ENCODE measurements at regions not wholly inside any gene's neighbourhood (a gene's known extent, or its start where the extent isn't known, plus 50 kb on each side); places are given as distances from the start of the nearest gene placed in this dataset.
"Not testable (repeated sequence)": the region's sequence is repeated elsewhere in the genome, so short reads cannot be mapped to it uniquely, and the experiment has no call there.

- Histone ChIP-seq H3K27me3 (replicated peaks; ENCODE audit: control insufficient read depth, insufficient read depth, low read length, poor library complexity, severe bottlenecking) (no peaks in the 10 kb centered on the region), H3K9me3 (ENCODE audit: control insufficient read depth, low read length) (no peaks in the 10 kb centered on the region), H3K27ac (ENCODE audit: insufficient read depth, low read length, poor library complexity, severe bottlenecking) (no peak overlapping the region), H3K4me3 (ENCODE audit: insufficient read depth, low read depth, low read length, poor library complexity, severe bottlenecking) (no peak overlapping the region), H3K4me1 (ENCODE audit: control insufficient read depth, insufficient read depth, low read length, poor library complexity, severe bottlenecking) (no peaks in the 10 kb centered on the region), H3K36me3 (ENCODE audit: control insufficient read depth, insufficient read depth, low read length) (no peaks in the 10 kb centered on the region)
- DNase-seq = no peak
Measured at GRCh38 chr6:56831334-56831733, 123.6 kb upstream of the BEND6 start.

GRCh38 chr6:56827908-56828649 lies 126.8 kb upstream of the BEND6 start:
- Histone ChIP-seq H3K4me1 (ENCODE audit: control insufficient read depth, insufficient read depth, low read length, poor library complexity, severe bottlenecking) (no peaks in the 10 kb centered on the region), H3K27me3 (replicated peaks; ENCODE audit: control insufficient read depth, insufficient read depth, low read length, poor library complexity, severe bottlenecking) (no peaks in the 10 kb centered on the region), H3K36me3 (ENCODE audit: control insufficient read depth, insufficient read depth, low read length) (no peaks in the 10 kb centered on the region), H3K27ac (ENCODE audit: insufficient read depth, low read length, poor library complexity, severe bottlenecking) (no peak overlapping the region), H3K9me3 (ENCODE audit: control insufficient read depth, low read length) (no peaks in the 10 kb centered on the region), H3K4me3 (ENCODE audit: insufficient read depth, low read depth, low read length, poor library complexity, severe bottlenecking) (no peak overlapping the region)
- DNase-seq = no peak

DNA sequence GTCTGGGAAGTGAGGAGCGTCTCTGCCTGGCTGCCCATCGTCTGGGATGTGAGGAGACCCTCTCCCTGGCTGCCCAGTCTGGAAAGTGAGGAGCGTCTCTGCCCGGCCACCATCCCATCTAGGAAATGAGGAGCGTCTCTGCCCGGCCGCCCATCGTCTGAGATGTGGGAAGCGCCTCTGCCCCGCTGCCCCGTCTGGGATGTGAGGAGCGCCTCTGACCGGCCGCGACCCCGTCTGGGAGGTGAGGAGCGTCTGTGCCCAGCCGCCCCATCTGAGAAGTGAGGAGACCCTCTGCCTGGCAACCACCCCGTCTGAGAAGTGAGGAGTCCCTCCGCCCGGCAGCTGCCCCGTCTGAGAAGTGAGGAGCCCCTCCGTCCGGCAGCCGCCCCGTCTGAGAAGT lies 130.5 kb upstream of the BEND6 start:
- not testable (repeated sequence) for H3K4me3 ChIP-seq (ENCODE audit: insufficient read depth, low read depth, low read length, poor library complexity, severe bottlenecking); H3K4me1 ChIP-seq (ENCODE audit: control insufficient read depth, insufficient read depth, low read length, poor library complexity, severe bottlenecking); DNase-seq; H3K27ac ChIP-seq (ENCODE audit: insufficient read depth, low read length, poor library complexity, severe bottlenecking); H3K9me3 ChIP-seq (ENCODE audit: control insufficient read depth, low read length); H3K36me3 ChIP-seq (ENCODE audit: control insufficient read depth, insufficient read depth, low read length); H3K27me3 ChIP-seq (replicated peaks; ENCODE audit: control insufficient read depth, insufficient read depth, low read length, poor library complexity, severe bottlenecking)

DNA sequence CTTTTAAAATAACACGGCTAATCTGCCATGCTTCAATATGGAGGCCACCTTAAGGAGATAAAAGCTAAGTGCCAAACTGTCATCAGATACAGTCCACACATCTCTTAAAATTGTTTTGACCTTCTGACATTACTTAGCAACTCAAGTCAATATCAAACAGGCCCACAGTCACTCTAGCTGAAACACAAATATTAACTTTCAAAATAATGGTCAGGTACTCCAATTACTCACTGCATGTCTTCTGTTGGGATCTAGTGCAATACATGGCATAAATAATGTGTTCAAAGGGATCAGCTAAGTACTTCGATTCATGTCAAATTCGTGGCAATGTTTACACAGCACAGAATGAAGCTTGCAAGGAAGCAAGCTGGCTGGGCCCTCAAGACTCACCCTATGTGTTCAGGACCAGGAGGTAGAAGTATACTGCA lies 133.9 kb upstream of the BEND6 start:
- Histone ChIP-seq H3K27me3 (replicated peaks; ENCODE audit: control insufficient read depth, insufficient read depth, low read length, poor library complexity, severe bottlenecking) (no peaks in the 10 kb centered on the region), H3K9me3 (ENCODE audit: control insufficient read depth, low read length) (no peaks in the 10 kb centered on the region), H3K4me1 (ENCODE audit: control insufficient read depth, insufficient read depth, low read length, poor library complexity, severe bottlenecking) (no peaks in the 10 kb centered on the region), H3K27ac (ENCODE audit: insufficient read depth, low read length, poor library complexity, severe bottlenecking) (no peak overlapping the region), H3K4me3 (ENCODE audit: insufficient read depth, low read depth, low read length, poor library complexity, severe bottlenecking) (no peak overlapping the region), H3K36me3 (ENCODE audit: control insufficient read depth, insufficient read depth, low read length) (no peaks in the 10 kb centered on the region)
- no peak for DNase-seq

GRCh38 chr6:56820060-56820459 lies 134.8 kb upstream of the BEND6 start:
- no peaks in the 10 kb centered on the region for H3K36me3 ChIP-seq (ENCODE audit: control insufficient read depth, insufficient read depth, low read length)
- no peak for DNase-seq
- no peaks in the 10 kb centered on the region for H3K9me3 ChIP-seq (ENCODE audit: control insufficient read depth, low read length)
- no peak overlapping the region for H3K4me3 ChIP-seq (ENCODE audit: insufficient read depth, low read depth, low read length, poor library complexity, severe bottlenecking)
- H3K27ac ChIP-seq (ENCODE audit: insufficient read depth, low read length, poor library complexity, severe bottlenecking) = no peak overlapping the region
- H3K27me3 ChIP-seq (replicated peaks; ENCODE audit: control insufficient read depth, insufficient read depth, low read length, poor library complexity, severe bottlenecking) = no peaks in the 10 kb centered on the region
- no peaks in the 10 kb centered on the region for H3K4me1 ChIP-seq (ENCODE audit: control insufficient read depth, insufficient read depth, low read length, poor library complexity, severe bottlenecking)

DNA sequence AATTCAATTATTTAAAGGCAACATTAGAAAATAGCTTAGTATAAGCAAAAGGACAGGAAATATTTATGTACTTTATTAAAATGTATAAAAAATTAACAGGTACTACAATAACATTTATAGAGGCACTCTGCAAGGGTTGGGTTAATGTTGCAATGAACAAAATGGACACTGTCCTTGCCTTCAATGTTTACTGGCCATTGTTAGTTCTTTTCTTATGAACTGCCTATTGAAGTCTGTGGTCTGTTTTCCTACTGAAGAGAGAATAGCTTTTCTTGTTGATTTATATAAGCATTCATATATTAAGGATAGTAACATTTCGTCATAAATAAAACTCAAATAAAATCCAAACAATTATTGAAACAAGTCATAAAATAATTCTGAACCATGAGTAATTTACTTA lies 135.3 kb upstream of the BEND6 start:
- no peak overlapping the region for H3K27ac ChIP-seq (ENCODE audit: insufficient read depth, low read length, poor library complexity, severe bottlenecking)
- H3K4me3 ChIP-seq (ENCODE audit: insufficient read depth, low read depth, low read length, poor library complexity, severe bottlenecking) = no peak overlapping the region
- H3K4me1 ChIP-seq (ENCODE audit: control insufficient read depth, insufficient read depth, low read length, poor library complexity, severe bottlenecking) = no peaks in the 10 kb centered on the region
- H3K27me3 ChIP-seq (replicated peaks; ENCODE audit: control insufficient read depth, insufficient read depth, low read length, poor library complexity, severe bottlenecking) = no peaks in the 10 kb centered on the region
- no peak for DNase-seq
- H3K9me3 ChIP-seq (ENCODE audit: control insufficient read depth, low read length) = no peaks in the 10 kb centered on the region
- no peaks in the 10 kb centered on the region for H3K36me3 ChIP-seq (ENCODE audit: control insufficient read depth, insufficient read depth, low read length)

DNA sequence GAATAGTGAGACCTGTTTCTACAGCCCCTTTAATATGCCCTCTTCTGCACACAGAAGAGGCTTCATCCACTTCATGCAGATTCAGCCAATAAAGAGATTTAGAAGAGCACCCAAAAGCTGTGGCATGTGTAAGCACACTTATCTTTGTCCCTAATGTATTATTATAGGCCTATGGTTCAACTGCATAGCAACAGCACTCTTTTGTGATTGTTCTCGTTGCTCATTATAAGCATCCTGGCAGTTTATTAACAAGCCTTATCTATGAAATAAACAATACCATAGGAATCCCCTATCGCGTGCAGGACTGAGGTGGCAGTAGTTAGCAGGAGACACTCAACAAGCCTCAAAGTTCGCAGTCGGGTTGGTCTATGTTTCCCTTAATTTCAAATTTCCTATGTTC lies 138.5 kb upstream of the BEND6 start:
- H3K4me1 ChIP-seq (ENCODE audit: control insufficient read depth, insufficient read depth, low read length, poor library complexity, severe bottlenecking) = no peaks in the 10 kb centered on the region
- no peak overlapping the region for H3K4me3 ChIP-seq (ENCODE audit: insufficient read depth, low read depth, low read length, poor library complexity, severe bottlenecking)
- H3K9me3 ChIP-seq (ENCODE audit: control insufficient read depth, low read length) = no peaks in the 10 kb centered on the region
- no peak overlapping the region for H3K27ac ChIP-seq (ENCODE audit: insufficient read depth, low read length, poor library complexity, severe bottlenecking)
- no peak for DNase-seq
- no peaks in the 10 kb centered on the region for H3K27me3 ChIP-seq (replicated peaks; ENCODE audit: control insufficient read depth, insufficient read depth, low read length, poor library complexity, severe bottlenecking)
- no peaks in the 10 kb centered on the region for H3K36me3 ChIP-seq (ENCODE audit: control insufficient read depth, insufficient read depth, low read length)

- Histone ChIP-seq H3K27ac (ENCODE audit: insufficient read depth, low read length, poor library complexity, severe bottlenecking) (no peak overlapping the region), H3K4me3 (ENCODE audit: insufficient read depth, low read depth, low read length, poor library complexity, severe bottlenecking) (no peak overlapping the region), H3K9me3 (ENCODE audit: control insufficient read depth, low read length) (no peaks in the 10 kb centered on the region), H3K27me3 (replicated peaks; ENCODE audit: control insufficient read depth, insufficient read depth, low read length, poor library complexity, severe bottlenecking) (no peaks in the 10 kb centered on the region), H3K4me1 (ENCODE audit: control insufficient read depth, insufficient read depth, low read length, poor library complexity, severe bottlenecking) (no peaks in the 10 kb centered on the region), H3K36me3 (ENCODE audit: control insufficient read depth, insufficient read depth, low read length) (no peaks in the 10 kb centered on the region)
- DNase-seq = no peak
Measured at GRCh38 chr6:56815436-56815835, 139.5 kb upstream of the BEND6 start.

DNA sequence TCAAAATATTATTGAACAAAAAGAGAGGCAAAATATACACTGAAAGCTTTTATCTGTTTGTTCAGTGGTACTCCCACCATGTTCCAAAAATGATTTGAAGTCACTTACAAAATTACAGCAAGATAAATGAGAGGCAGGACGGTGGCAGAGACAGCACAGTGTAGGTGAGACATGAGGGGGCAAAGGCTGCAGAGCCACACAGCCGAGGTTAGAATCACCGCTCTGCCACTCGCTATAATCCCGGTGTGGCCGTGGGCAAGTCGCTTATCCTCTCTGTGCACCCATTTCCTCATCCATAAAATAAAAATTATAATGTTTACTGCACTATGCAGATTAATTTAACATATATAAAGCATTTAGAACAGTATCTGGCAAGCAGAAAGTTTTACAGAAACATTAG lies 140.1 kb upstream of the BEND6 start:
- H3K36me3 ChIP-seq (ENCODE audit: control insufficient read depth, insufficient read depth, low read length) = no peaks in the 10 kb centered on the region

DNA sequence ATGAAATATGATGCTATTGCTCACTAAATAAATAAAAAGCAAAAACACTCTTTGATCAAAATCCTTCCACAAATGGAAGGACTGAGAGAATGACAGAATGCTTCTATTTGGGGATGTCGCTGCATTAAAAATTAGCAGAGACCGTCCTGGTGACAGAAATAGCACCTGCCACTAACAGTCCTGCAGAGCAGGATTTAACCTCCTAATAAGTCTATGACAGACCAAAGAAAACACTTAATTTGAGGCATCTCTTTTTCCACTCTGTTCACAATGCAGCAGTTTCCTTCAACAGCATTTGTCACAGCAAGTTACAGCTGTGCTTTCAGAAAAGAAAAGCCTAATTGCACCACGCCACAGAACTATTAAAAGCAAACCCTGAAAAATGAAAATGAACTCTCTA lies 140.6 kb upstream of the BEND6 start:
- DNase-seq = no peak
- Histone ChIP-seq H3K27ac (ENCODE audit: insufficient read depth, low read length, poor library complexity, severe bottlenecking) (no peak overlapping the region), H3K4me1 (ENCODE audit: control insufficient read depth, insufficient read depth, low read length, poor library complexity, severe bottlenecking) (no peaks in the 10 kb centered on the region), H3K4me3 (ENCODE audit: insufficient read depth, low read depth, low read length, poor library complexity, severe bottlenecking) (no peak overlapping the region), H3K36me3 (ENCODE audit: control insufficient read depth, insufficient read depth, low read length) (no peaks in the 10 kb centered on the region), H3K9me3 (ENCODE audit: control insufficient read depth, low read length) (no peaks in the 10 kb centered on the region), H3K27me3 (replicated peaks; ENCODE audit: control insufficient read depth, insufficient read depth, low read length, poor library complexity, severe bottlenecking) (no peaks in the 10 kb centered on the region)

More for the DNA sequence above, 140.1 kb upstream of the BEND6 start:
- Histone ChIP-seq H3K4me1 (ENCODE audit: control insufficient read depth, insufficient read depth, low read length, poor library complexity, severe bottlenecking) (no peaks in the 10 kb centered on the region), H3K27me3 (replicated peaks; ENCODE audit: control insufficient read depth, insufficient read depth, low read length, poor library complexity, severe bottlenecking) (no peaks in the 10 kb centered on the region), H3K27ac (ENCODE audit: insufficient read depth, low read length, poor library complexity, severe bottlenecking) (no peak overlapping the region), H3K9me3 (ENCODE audit: control insufficient read depth, low read length) (no peaks in the 10 kb centered on the region), H3K4me3 (ENCODE audit: insufficient read depth, low read depth, low read length, poor library complexity, severe bottlenecking) (no peak overlapping the region)
- no peak for DNase-seq

Measured in effector memory CD4-positive, alpha-beta T cell (primary cell).